CD4-positive, alpha-beta T cell treated with Interleukin-4 for 4 hours (primary cell): ENCODE measurements at regions not wholly inside any gene's neighbourhood (a gene's known extent, or its start where the extent isn't known, plus 50 kb on each side); places are given as distances from the start of the nearest gene placed in this dataset.

Experiments
- DNase-seq: peaks from one replicate; pipeline ENCODE4 v3.0.0-alpha.2; 2020

DNA sequence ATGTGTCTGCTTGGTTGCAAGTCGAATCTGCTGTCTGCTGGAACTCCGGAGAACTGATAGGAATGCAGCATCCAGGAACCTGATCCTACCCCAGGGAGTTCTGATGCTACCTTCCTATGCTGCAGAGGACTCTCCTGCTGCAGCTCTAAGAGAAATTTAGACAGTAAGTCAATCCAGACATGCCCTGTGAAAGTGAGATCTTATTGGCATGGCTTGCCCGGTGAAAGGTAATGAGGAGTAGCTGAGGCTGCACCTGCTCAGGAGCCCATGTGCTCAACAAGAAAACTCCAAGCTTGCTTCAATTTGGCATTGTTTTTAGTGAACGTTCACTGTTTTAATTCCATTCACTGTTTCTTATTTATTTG, 217.3 kb upstream of the SERP2 start:
- no peak for DNase-seq

DNA sequence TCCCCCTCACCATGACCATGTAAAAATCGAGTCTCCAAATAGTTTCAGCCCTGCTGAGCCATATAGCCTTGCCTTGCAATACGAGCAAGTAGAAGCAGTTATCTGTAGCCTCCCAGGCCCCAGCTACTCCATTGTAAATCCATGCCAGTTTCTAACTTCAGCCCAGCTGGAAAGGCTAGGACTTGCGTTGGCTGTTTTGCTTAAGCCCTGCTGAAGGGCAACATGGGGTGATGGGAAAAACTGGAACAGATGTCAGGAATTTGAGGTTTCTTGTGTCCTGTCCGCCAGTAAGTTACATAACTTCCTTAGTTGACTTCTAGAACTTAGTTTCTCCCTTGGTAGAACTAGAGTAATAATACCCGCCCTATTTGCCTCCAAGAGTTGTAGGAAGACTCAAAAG, 216.0 kb upstream of the SERP2 start:
- DNase-seq: no peak

DNA sequence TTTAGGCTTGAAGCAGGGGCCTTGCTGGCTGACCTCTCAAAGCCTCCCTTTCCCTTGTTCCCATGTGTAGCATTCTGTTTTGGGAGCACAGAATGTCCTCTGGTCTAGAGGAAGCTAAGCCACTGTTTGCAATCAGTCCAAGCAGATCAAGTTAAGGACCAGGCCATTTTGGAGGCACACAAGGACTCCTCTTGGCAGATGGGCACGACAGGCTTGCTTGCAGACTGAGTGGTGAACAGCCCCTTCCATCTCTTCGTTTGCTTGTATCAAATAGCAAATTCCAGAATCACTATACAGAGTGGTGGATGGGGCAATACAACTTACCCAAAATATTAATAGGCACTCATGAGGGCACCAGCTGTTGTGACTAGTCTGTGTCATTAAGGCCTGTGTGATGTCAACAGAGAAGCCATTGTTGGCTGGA, 215.5 kb upstream of the SERP2 start:
- no peak for DNase-seq

DNA sequence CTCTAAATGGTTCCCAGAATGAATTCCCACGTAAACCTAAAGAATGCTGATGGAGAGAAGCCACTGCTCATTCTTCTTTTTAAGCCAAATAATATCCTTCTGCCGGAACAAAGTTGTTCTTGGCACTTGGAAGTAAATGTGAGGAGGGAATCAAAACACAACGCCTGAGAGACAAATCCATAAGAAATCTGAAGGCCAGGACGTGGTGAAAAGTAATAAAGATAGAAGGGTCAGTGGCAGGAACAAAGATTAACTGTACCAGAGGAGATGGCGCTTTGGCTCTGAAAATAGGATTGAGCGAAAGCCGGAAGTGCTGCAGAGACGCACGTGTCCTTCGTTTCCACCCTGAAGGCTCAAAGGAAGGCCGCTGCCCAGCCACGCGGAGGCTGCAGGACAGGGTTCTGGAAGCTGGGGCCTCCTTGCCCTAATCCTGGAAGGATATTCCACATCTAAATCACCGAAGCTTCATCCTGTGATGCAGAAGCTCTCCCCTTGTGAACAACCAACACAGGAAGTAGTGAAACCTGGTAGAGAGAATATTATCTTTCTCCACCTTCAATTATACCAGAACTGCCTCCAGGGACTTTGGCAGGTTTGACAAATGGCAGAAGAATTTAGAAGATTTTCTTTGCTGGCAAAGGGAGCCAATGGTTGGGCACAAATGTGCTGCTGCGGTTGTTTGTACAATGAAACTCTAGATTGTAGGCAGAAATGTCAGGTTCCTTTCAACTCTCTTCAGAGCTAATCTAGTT, 214.6 kb upstream of the SERP2 start:
- DNase-seq: no peak

DNA sequence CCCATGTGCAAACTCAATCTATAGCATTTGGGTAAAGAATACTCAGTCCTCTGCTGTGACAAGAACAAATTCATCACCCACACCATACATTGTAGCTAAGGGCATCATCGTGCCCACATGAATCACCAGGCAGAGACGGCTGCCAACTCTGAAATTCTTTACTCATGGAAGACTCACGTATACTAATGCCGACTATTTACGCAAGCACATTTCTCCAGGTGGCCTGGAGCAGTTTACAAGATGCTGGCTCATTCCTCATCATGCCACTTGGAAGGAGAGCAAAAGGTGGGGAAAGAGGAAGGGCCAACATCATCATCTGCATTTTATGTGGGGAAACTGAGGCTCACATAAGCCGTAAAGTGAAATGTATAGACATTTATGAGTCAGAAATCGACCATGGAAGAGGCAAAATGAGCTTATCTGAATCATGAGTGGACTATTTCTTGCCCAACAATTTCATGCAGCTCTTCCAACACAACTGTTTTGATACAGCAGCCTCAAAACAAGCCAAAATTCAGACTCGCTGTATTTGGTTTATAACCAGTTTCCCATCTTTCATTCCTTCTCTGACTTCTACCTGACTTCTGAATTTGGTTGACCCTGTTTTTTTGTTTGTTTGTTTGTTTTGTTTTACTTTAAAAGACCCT, 213.9 kb upstream of the SERP2 start:
- DNase-seq: no peak

DNA sequence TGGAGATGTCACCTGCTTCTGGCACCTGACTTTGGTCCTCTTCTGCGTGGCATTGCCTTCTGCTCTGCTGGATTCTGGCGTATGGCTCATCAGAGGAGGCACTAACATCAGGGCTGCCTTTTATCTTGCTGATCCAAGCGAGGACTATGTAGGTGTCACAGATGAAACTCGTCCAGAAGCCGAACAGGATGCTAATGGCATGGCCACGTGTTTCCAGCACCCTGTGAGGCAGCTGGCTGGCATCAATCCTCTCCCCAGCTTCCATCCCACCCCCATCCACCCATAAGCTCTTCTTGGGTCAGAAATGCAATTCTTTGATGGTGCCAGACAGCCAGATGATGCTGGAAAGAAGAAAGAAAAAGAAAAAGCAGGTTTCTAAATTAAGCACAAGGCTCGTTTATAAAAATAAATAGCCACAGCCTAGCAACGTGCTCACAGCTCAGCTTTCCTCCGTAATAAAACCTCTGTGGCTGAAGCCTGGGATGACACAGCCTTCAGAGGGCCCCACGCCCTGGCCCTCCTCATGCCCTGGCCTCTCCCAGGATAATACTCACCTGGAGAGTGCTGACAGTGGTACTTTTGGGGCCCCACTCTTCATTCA, 212.9 kb upstream of the SERP2 start:
- no peak for DNase-seq

DNA sequence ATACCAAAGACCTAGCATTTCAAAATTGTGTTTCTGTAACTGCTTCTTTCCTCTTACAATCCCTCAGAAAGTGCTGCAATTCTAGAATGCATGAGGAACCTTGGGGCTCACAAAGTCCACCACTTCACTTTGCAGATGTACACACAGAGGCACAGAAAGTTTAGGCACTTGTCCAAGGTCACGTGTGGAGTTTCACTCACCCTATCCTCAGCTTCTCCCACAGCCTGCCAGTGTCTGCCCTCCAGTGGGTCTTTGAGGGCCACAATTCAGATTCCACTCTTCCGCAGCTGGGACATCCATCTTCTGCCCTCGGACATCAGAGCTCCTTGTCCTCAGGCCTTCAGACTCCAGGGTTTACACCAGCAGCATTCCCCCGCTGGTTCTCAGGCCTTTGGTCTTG, 210.5 kb upstream of the SERP2 start:
- DNase-seq: no peak

DNA sequence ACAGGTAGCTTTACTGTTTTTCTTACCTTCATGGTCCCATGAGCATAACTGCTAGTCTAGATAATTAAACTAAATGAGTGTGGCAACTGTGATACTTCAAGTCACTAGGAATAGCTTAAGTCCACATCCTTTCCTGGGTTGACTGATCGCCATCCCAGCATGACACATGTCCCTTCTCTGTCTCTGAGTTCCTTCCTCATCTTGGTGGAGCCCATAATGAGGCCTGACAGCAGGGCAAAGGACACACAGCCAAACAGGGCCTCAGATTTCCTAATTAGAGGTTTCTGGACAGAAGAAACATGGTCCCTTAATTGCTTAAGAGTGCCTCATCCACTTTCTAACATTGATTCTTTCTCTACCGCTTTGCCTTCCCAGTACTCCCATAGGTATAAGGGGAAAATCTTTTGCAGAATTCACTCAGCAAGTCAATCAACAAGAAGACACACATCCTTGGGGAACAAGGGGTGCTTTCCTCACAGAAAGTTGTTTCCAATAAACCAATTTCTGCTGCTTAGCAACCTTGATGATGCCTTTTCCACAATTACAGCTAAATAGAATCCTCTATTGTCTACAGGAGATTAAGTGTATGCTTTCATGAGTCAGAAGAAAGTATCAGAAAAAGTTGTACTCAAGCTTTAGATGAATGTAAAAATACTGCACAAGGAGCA, 208.3 kb upstream of the SERP2 start:
- DNase-seq: no peak

DNA sequence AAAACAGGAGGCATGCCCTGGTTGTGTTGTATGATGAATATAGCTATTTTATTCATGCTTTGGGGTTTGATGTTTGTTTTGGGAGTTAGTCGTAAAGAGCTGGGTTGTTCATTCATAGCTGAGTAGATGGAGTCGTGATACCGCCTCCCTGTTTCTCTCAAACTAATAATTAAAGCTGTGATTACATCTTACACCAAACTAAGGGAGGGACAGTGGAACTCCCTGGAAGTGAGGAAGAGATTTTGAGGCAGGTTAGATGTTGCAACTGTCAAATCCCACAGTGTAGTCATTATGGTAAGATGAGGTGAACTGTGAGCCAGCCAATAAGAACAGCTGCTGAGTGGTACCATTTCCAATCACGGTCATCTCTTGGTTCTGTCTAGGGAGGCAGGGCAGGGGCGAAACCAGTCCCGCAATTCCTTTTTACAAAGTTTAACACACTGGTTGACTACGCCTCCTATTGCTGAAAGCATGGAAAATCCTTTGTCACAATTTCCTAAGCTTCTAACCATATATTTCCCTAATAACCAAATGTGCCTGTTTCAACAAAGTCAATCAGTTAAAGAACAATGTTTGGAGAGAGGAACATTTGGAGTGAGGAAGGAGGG, 207.6 kb upstream of the SERP2 start:
- no peak for DNase-seq

DNA sequence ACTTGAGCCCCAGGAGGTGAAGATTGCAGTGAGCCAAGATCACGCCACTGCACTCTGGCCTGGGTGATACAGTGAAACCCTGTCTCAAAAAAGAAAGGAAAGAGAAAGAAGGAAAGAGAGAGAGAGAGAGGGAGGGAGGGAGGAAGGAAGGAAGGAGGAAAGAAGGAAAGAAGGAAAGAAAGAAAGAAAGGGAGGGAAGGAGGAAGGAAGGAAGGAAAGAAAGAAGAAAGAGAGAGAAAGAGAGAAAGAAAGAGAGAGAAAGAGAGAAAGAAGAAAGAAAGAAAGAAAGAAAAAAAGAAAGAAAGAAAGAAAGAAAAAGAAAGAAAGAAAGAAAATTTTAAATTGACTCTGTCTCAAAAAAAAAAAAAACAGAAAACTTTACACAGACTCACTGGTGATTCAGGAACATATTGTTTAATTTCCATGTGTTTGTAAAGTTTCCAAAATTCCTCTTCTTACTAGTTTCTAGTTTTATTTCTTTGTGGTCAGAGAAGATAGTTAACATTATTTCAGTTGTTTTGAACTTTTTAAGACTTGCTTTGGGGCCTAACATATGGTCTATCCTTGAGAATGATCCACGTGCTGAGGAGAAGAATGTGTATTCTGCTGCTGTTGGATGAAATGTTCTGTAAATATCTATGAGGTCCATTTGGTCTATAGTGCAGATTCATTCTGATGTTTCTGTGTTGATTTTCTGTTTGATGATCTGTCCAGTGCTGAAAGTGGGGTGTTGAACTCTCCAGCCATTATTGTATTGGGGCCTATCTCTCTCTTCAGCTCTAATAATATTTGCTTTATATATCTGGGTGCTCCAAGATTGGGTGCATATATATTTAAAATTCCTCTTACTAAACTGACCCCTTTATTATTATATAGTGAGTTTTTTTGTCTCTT, 204.4 kb upstream of the SERP2 start:
- no peak for DNase-seq

DNA sequence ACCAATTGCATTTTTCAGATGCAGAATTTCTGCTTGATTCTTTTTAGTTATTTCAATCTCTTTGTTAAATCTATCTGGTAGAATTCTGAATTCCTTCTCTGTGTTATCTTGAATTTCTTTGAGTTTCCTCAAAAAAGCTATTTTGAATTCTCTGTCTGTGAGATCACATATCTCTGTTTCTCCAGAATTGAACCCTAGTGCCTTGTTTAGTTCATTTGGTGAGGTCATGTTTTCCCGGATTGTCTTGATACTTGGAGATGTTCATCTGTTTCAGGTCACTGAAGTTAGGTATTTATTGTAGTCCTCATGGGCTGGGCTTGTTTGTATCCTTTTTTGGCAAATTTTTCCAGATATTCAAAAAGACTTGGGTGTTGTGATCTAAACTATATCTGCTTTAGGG, 202.9 kb upstream of the SERP2 start:
- DNase-seq: no peak

DNA sequence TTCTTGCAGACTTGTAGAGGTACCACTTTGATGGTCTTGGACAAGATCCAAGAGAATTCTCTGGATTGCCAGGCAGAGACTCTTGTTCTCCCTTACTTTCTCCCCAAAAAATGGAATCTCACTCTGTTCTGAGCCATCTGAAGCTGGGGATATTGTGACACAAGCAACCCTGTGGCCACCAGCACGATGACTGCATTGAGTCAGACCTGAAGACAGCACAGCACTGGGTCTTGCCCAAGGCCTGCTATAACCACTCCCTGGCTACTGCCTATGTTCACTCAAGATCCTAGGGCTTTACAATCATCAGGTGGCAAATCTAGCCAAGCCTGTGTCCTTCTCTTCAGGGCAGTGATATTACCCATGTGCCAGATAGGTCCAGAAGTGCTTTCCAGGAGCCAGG, 202.5 kb upstream of the SERP2 start:
- no peak for DNase-seq

DNA sequence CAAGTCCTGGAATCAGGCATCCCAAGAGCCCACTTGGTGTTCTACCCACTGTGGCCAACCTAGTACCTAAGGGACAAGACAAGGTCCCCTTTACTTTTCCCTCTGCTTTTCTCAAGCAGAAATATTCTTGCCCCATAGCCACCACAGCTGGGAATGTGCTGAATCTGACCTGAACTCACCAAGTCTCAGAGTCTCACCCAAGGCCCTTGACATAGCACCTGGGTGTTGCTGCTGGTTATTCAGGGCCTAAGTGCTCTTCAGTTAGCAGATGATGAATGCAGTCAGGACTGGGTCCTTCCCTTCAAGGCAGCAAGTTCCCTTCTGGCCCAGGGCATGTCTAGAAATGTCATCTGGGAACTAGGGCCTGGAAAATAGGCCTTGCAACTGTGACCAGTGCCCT, 201.8 kb upstream of the SERP2 start:
- no peak for DNase-seq

DNA sequence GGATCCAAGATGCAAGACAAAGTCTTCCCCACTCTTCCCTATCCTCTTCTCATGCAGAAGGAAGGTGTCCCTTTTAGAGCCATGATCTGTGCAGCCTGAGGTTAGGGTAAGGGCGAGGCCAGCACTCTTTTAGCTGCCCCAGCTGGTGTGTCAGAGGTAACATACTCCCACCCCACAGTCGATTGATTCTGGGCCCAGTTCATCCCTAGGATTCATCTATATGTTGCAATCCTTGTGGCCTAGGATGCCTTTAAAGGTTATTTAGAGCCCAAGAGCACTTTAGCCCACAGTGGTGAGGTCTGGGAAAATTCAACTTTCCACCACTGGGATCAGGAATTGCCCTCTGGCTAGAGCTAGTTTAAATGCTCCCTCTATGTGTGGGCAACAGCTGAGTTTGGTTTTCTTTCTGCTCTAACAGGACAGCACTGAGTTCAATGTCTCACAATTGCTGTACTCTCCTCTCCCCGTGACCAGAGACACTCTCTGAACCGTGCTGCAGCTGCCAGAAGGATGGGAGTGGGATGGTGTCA, 201.3 kb upstream of the SERP2 start:
- no peak for DNase-seq

DNA sequence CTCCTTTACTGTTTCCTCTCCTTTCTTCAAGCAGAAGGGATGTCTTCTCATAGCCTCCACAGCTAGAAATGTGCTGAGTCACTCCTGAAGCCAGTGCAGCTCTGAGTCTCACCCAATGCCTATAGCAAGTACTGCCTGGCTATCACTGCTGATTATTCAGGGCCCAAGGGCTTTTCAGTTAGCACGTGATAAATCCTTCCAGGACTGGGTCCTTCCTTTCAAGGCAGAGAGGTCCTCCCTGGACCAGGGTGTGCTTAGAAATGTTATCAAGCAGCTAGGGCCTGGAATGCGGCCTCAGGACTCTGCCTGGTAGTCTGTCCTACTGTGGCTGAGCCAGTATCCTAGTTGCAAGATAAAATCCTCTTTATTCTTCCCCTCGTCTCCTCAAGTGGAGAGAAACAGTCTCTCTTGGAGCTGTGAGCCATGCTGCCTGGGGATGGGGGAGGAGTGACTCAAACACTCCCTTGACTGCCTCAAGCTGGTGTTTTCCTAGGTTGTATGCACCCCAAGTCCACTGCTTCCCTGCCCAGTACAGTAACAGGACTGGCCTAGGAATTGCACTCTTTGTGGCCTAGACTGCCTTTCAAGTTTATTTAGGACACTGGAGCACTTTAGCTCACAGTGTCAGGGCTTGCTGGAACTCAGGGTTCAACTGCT, 198.7 kb upstream of the SERP2 start:
- no peak for DNase-seq

DNA sequence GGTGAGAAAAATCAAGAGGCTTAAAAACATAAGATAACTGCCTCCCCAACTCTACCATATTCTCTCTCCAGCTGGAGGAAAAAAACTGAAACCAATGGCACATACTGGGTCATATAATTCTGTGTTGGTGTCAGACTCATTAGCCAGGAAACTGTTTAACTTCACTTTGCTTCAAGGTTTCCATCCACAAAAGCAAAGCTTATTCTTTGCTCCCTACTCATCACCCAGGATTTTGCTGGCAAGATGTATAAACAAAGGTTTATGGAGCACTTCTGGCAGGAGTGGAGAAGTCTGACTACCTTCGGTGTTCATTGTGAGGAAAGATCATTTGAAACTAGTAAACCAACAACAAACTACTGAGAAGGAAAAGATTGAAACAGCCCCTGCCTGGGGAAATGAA, 197.5 kb upstream of the SERP2 start:
- no peak for DNase-seq

DNA sequence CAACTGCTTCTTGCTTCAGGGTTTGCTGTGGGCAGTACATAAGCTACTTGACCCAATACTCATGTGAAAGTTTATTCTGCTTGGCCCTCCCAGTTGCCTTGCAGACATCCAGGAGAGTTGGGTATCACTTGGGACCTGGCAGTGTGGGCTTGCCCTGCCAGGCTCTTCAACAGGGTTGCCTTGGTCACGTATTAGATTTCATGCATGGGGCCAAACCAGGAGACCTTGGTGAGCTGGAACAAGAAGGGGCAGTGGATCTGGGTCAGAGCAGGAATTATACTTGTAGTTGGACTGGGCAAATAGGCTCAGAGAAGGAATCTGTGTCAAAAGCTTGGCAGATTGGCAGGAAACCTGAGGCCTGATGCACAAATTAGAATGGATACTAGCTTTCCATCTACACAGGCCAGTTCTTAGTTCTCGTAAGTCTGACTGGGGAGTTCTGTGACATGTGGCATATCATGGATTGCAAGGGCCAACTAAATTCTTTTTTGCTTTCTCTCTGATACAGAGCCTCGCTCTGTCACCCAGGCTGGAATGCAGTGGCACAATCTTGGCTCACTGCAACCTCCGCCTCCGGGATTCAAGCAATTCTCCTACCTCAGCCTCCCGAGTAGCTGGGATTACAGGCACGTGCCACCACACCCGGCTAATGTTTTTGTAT, 192.6 kb upstream of the SERP2 start:
- no peak for DNase-seq

DNA sequence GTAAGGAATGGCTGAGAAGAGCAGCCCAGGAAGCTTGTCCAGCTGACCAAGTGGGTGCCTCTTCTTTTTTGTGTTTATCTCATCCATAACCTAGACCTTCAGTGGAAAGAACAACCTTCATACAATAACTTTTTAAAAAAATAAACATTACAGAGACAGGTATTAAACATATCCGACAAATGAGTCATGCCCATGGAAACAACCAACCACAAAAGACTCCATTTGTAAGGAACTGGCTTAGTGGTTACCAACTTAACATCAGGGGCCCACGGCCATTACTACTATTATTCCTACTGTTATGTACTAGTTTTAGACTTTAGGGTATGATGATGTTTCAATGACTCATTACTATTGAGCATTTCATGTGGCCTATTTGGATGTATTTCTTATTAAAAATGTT, 191.7 kb upstream of the SERP2 start:
- DNase-seq: no peak

DNA sequence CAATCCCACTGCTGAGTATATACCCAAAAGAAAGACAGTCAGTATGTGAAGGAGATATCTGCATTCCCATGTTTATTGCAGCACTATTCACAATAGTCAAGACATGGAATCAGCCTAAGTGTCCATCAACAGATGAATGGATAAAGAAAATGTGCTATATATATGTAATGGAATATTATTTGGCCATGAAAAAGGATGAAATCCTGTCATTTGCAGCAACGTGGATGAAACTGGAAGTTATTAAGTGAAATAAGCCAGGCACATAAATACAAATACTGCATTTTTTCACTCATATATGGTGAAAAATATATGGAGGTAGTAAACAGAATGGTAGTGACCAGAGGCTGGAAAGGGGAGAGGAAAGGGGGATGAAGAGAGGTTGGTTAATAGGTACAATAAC, 188.9 kb upstream of the SERP2 start:
- no peak for DNase-seq

DNA sequence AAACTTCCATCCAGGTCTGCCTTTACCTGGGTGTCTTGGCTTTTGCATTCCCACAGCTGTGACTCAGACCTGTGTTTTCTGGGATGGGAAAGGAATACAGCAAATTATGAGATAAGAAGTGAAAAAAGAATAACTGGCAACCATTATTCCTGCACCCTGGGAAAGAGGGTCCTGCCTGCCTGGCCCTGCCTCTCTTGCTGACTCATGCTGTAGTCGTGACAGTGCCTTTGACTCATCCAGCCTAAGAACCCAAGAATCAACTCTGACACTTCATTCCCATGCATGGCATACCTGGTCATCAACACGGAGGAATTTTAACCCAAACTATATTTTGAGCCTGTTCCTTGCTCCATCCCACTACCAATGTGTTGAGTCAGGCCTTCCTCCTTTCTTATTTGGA, 185.4 kb upstream of the SERP2 start:
- DNase-seq: no peak

DNA sequence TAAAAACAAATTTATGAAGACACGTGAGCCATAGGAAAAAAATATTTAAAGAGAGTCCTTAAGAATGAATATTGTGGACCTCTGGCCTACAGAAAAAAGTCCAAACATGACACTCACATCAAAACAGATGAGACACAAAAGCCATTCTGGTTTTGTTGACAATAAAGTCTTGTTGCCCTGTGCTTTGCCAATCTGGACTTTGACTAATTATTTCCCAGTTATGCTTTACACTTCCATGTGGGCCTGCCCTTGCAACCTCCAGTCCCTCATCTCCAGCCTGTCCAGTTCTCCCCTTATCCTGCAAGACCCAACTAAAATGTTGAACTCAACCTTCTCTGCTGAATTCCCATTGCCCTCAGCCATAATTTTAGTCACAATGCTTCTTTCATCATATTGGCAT, 184.5 kb upstream of the SERP2 start:
- DNase-seq: no peak
